ENCODE measurements at regions not wholly inside any gene's neighbourhood (a gene's known extent, or its start where the extent isn't known, plus 50 kb on each side); places are given as distances from the start of the nearest gene placed in this dataset.

DNA sequence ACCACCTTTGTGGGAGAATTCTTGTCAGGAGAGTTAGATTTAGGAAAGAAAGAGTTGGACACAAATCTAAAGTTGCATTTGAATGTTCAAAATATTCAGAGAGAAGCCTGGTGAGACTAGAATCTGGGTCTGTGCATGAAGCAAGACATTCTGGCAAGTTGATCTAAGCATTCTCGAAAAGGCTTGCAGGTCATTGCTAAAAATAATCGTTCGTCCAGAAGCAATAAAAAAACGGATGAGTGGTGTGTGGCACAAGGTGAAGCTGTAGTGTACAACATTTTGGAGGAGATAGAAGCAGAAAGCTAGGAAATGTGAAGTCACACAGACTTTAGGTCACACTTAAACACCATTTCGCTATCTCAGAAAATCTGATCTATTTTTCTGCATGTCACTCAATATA, 114.9 kb upstream of the IFNGR1 start:
- no peak overlapping the region for H3K4me3 Mint-ChIP-seq
- H3K27me3 Mint-ChIP-seq = peaks cover 27% of the 10 kb centered on the region
- no peaks in the 10 kb centered on the region for H3K9me3 Mint-ChIP-seq (ENCODE audit: low read depth)

DNA sequence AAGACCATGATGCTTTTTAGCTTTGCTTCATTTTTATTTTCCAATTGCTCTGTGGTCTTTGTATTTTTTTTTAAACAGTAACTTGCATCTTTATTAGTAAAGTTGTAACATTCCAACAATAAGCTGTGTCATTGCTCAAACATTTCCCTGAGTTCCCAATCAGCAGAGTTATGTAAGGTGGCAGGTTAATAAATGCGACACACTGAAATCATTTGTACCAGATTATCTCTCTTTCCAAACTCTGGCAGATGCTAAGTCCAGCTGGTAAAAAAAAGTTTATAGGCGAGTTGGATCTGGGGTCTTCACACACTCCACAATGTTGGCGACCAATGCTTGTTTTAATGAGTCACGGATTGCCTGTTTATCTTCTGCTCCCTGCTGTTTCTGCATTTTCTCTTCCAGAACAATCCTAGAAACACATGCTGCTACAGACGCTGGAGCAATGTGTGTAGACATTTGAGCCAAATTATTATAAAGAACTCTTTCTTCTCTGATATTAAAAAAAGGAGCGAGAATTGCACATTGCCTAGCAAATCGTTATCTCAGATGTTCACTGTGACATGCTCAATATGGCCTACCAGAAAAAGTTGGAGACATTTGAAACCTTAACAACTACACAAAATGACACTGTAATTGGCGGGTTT, 113.6 kb upstream of the IFNGR1 start:
- no peak for ATAC-seq
- peaks cover 24% of the 10 kb centered on the region for H3K27me3 Mint-ChIP-seq
- no peak overlapping the region for H3K4me3 Mint-ChIP-seq
- CTCF ChIA-PET = interaction anchor here (0.6 to 1.7 kb wide), 3 partner anchors 12 to 88 kb away, joined by 3 to 7 read pairs (median 3); no protein-coding TSS in a partner anchor
- POLR2A ChIA-PET = no interaction called here
- intact Hi-C loops (cut with DNase I, micrococcal nuclease) = no loop called here
- H3K4me1 Mint-ChIP-seq = no peaks in the 10 kb centered on the region
- no peaks in the 10 kb centered on the region for H3K36me3 Mint-ChIP-seq (ENCODE audit: low read depth)
- no peaks in the 10 kb centered on the region for H3K9me3 Mint-ChIP-seq (ENCODE audit: low read depth)
- no peak overlapping the region for H3K27ac Mint-ChIP-seq
- no peak for DNase-seq

More for the DNA sequence above, 114.9 kb upstream of the IFNGR1 start:
- DNase-seq = no peak
- H3K36me3 Mint-ChIP-seq (ENCODE audit: low read depth) = no peaks in the 10 kb centered on the region
- H3K27ac Mint-ChIP-seq = no peak overlapping the region
- no peak for ATAC-seq
- POLR2A ChIA-PET = interaction anchor here (0.7 kb wide), 1 partner anchor 155 kb away, joined by 3 read pairs; no protein-coding TSS in a partner anchor
- CTCF ChIA-PET = no interaction called here
- no peaks in the 10 kb centered on the region for H3K4me1 Mint-ChIP-seq
- intact Hi-C loops (cut with DNase I, micrococcal nuclease) = no loop called here

DNA sequence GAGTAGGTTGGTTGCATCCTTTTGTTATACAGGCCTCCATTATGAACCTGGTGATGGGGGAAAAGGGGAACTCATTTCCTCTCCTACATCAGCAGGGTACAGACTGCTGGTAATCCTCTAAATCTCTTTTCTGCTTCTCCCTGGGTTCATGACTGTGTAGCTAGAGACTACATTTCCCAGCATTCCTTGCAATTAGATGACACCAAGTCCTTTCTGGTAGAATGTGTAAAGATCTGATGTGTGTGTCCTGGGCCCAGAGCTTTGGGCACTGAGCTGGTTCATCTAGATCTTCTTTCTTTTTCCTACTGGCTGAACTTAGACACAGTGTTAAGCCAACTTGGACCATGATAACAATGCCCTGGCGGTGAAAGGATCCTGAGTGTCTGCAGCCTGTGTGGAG, 104.7 kb upstream of the IFNGR1 start:
- POLR2A ChIA-PET = no interaction called here
- CTCF ChIA-PET = interaction anchor here (1.0 to 2.4 kb wide), 3 partner anchors 10 to 91 kb away, joined by 5 to 7 read pairs (median 5); no protein-coding TSS in a partner anchor

DNA sequence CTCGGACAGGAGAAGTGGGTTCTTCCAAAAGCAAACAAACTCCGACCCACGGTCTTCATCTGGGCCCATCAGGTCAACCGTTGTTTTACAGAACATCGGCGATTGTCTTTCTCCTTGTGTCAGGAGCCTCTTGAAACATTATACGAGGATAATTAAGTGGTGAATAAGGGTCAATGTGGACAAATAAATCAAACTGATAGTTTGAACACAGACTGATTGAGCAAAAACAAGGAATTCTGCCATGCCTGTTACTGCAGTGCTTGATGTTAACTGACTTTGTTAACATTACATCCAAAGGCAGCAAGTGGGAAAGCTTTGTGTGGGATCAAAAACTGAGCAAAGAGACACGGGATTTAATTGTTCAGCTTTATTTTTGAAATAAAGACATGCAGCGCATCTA, 101.1 kb upstream of the IFNGR1 start:
- Mint-ChIP-seq H3K4me3 (no peak overlapping the region), H3K4me1 (no peaks in the 10 kb centered on the region), H3K27me3 (peaks cover 12% of the 10 kb centered on the region), H3K9me3 (ENCODE audit: low read depth) (no peaks in the 10 kb centered on the region), H3K27ac (no peak overlapping the region), H3K36me3 (ENCODE audit: low read depth) (no peaks in the 10 kb centered on the region)
- intact Hi-C loops (cut with DNase I, micrococcal nuclease) = no loop called here
- ATAC-seq (no peak), DNase-seq (no peak)
- POLR2A ChIA-PET = no interaction called here
- CTCF ChIA-PET = interaction anchor here (0.6 to 2.0 kb wide), 6 partner anchors 12 to 235 kb away, joined by 3 to 7 read pairs (median 4); no protein-coding TSS in a partner anchor

More for the DNA sequence above, 104.7 kb upstream of the IFNGR1 start:
- ATAC-seq (no peak), DNase-seq (no peak)
- Mint-ChIP-seq H3K4me1 (no peaks in the 10 kb centered on the region), H3K27ac (no peak overlapping the region), H3K4me3 (no peak overlapping the region), H3K9me3 (ENCODE audit: low read depth) (no peaks in the 10 kb centered on the region), H3K36me3 (ENCODE audit: low read depth) (no peaks in the 10 kb centered on the region), H3K27me3 (peaks cover 6% of the 10 kb centered on the region)
- intact Hi-C loops (cut with DNase I, micrococcal nuclease) = no loop called here

DNA sequence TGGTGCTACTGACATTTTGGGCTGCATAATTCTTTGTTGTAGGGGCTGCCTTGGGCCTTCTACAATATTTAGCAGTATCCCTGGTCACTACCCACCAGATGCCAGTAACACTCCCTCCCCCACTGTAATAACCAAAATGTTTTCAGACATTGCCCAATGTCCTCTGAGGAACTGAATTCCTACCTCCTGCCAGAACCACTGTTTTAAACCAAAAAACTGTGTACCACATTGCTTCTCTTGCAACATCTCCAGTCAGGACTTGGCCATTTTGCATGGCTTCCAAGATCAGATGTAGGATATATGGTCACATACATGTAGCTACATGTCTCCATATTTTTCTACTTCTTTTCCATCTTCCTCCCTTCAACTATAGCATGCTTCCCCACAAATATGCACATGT, 97.4 kb upstream of the IFNGR1 start:
- intact Hi-C loops (cut with DNase I, micrococcal nuclease) = no loop called here
- no peak overlapping the region for H3K27ac Mint-ChIP-seq
- H3K4me1 Mint-ChIP-seq = no peaks in the 10 kb centered on the region
- no peak overlapping the region for H3K4me3 Mint-ChIP-seq
- no peaks in the 10 kb centered on the region for H3K9me3 Mint-ChIP-seq (ENCODE audit: low read depth)
- ChIA-PET CTCF (no interaction called here), POLR2A (no interaction called here)
- H3K27me3 Mint-ChIP-seq = peaks cover 12% of the 10 kb centered on the region
- ATAC-seq = no peak
- no peaks in the 10 kb centered on the region for H3K36me3 Mint-ChIP-seq (ENCODE audit: low read depth)
- DNase-seq = no peak

DNA sequence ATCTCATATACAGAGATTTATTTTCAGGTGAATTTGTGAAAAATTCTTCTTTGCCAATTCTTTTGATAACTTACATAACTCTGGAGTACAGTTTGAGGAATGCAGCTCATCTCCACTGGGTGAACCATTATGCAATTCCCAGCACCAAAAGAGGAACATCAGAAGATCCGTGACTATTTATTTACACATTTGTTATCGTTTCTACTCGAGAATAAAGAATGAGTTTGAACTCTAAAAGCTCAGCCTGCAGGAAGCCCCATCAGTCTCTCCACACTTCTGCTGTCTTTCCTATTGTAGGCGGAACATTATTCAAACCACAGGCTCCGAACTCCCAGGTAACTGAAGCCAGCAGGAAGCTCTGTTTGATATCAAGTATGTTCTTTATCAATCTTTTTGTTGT, 95.9 kb upstream of the IFNGR1 start:
- no peak overlapping the region for H3K4me3 Mint-ChIP-seq
- no peaks in the 10 kb centered on the region for H3K9me3 Mint-ChIP-seq (ENCODE audit: low read depth)
- intact Hi-C loops (cut with DNase I, micrococcal nuclease) = loop anchor here in 1 of 2 experiments (2.0 kb wide), 1 partner anchor 346 kb away; no protein-coding TSS in a partner anchor
- H3K4me1 Mint-ChIP-seq = no peaks in the 10 kb centered on the region
- no peaks in the 10 kb centered on the region for H3K36me3 Mint-ChIP-seq (ENCODE audit: low read depth)
- ChIA-PET POLR2A (no interaction called here), CTCF (interaction anchor here (0.8 to 4.1 kb wide), 18 partner anchors 11 to 327 kb away, joined by 3 to 30 read pairs (median 4); no protein-coding TSS in a partner anchor)
- DNase-seq (no peak), ATAC-seq (no peak)
- no peak overlapping the region for H3K27ac Mint-ChIP-seq
- H3K27me3 Mint-ChIP-seq = peaks cover 8% of the 10 kb centered on the region

DNA sequence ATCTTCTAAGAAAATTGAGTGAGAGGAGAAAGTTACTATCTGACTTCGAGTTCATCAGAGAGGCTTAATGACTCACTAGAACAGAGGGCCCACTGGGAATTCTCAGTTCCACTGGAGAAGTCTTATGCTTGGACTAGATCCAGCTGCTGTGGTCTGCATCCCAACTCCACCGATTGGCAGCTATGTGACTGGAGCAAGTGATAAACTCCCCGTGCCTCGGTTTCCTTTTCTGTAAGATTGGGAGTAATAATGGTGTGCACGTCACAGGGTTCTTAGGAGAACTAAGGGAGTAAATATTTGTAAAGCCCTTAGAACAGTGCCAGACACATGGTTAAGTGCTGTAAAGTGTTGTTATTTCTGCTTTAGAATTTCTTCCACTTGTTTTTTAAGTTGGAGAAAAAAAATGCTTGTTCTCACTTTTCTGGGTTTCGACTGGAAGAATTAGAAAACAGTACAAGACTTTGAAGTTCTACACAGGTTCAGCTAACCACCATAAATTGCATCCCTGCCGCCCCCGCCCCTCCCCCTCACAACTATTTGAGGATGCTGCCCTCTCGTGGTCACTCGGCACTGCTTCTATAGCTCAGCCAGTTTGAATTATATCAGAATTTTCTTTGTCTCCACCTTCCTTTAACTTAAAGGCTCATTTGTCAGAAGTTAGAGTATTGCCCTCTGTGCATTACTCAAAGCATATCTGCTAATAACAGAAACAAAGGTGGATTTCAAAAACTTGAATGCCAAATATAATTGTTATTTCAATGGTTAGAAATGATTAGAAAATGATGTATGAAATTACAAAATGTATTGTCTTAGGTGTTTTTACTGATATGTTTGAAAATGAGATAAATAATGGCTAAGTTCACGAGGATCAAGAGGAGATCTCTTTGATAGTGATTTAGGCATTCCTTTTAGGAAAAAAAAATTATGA, 95.0 kb upstream of the IFNGR1 start:
- Mint-ChIP-seq H3K36me3 (ENCODE audit: low read depth) (no peaks in the 10 kb centered on the region), H3K4me3 (no peak overlapping the region), H3K27ac (no peak overlapping the region), H3K27me3 (peaks cover 8% of the 10 kb centered on the region), H3K4me1 (no peaks in the 10 kb centered on the region), H3K9me3 (ENCODE audit: low read depth) (no peaks in the 10 kb centered on the region)
- CTCF ChIA-PET = interaction anchor here (0.6 to 4.1 kb wide), 44 partner anchors 9 to 879 kb away, joined by 3 to 30 read pairs (median 4); no protein-coding TSS in a partner anchor
- POLR2A ChIA-PET = no interaction called here
- peak; percentile 70 for ATAC-seq
- intact Hi-C loops (cut with DNase I, micrococcal nuclease) = loop anchor here (1.0 to 5.0 kb wide), 10 partner anchors 43 to 492 kb away; partner anchors contain the start of gene PEX7 (in 1 of the 2)
- DNase-seq = peak; percentile 87

DNA sequence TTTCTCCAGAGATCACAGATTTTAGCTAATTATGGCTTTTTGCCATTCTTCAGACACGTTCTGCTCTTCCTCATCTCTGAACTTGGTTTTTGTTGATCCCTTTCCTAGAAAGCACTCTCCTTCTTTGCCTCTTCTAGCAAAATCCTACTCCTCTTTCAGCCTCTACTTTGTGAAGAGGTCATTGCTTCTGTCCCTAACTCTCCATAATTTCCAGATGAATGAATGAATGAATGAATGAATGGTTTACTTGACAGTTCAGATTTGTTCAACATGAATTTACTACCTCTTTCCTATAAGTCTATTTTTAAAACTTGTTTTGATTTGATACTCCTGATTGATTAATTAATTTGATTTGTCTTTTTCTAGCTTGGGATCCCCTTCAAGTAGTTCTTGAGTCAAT, 94.0 kb upstream of the IFNGR1 start:
- intact Hi-C loops (cut with DNase I, micrococcal nuclease) = loop anchor here (5.0 kb wide), 3 partner anchors 161 to 236 kb away; no protein-coding TSS in a partner anchor
- DNase-seq = no peak
- no peak for ATAC-seq
- H3K27me3 Mint-ChIP-seq = peaks cover 8% of the 10 kb centered on the region
- POLR2A ChIA-PET = no interaction called here
- no peaks in the 10 kb centered on the region for H3K36me3 Mint-ChIP-seq (ENCODE audit: low read depth)
- CTCF ChIA-PET = interaction anchor here (0.9 to 4.1 kb wide), 18 partner anchors 10 to 237 kb away, joined by 3 to 30 read pairs (median 6); no protein-coding TSS in a partner anchor
- H3K9me3 Mint-ChIP-seq (ENCODE audit: low read depth) = no peaks in the 10 kb centered on the region
- no peaks in the 10 kb centered on the region for H3K4me1 Mint-ChIP-seq
- no peak overlapping the region for H3K4me3 Mint-ChIP-seq
- no peak overlapping the region for H3K27ac Mint-ChIP-seq

DNA sequence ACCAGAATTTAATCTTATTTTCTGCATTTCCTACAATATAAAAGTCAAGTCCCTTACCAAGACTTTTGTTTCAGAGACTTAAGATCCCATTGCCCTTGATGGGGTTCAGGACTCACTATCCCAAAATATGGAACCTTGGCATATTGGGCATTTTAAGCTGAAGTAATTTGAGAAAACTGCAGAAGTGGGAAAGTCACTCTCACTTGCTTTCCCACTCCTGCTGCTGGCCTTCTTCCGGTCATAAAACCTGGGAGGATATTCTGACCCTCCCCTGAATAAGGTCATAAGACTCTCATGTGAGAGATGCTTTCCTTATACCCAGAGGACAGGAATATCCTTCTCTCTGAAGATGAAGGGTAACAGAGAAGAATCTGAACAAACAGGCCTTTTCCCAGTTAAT, 92.8 kb upstream of the IFNGR1 start:
- no peak for ATAC-seq
- CTCF ChIA-PET = interaction anchor here (0.6 to 4.1 kb wide), 3 partner anchors 9 to 351 kb away, joined by 3 to 30 read pairs (median 3); no protein-coding TSS in a partner anchor
- no peak overlapping the region for H3K4me3 Mint-ChIP-seq

DNA sequence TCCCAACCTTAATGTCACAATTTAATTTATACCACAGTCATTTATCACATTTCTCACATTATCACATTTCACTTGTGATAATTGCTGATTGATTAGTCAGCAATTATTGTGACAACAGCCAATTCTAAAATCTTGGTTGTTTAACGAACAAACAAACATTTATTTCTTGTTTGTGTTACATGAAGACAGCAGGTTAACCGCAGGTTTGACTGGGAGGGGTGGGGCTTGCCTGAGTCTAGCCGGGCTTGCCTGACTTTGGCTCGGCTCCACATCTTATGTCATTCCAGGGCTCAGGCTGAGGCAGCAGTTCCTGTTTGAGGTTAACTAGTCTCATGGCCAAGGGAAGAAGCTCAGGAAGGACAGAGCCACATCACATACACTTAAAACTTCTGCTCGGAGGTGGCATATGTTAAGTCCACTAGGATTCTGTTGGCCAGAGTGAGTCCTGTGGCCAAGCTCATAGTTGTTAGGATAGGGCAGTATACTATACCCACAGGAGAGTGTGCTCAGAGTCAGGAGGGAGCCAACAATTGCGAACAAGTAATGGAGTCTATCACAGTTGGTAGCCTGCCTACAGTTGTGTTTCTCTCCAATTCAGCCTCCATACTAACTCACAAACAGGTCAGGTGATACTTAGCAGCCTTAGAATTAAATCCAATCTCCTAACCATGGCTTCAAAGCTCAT, 90.0 kb upstream of the IFNGR1 start:
- H3K9me3 Mint-ChIP-seq (ENCODE audit: low read depth) = no peaks in the 10 kb centered on the region
- DNase-seq (peak; percentile 13), ATAC-seq (no peak)
- peaks cover 3% of the 10 kb centered on the region for H3K27me3 Mint-ChIP-seq
- CTCF ChIA-PET = interaction anchor here (0.7 to 2.4 kb wide), 4 partner anchors 38 to 261 kb away, joined by 3 to 5 read pairs (median 4); no protein-coding TSS in a partner anchor
- H3K27ac Mint-ChIP-seq = no peak overlapping the region
- intact Hi-C loops (cut with DNase I, micrococcal nuclease) = no loop called here
- no peak overlapping the region for H3K4me3 Mint-ChIP-seq
- no peaks in the 10 kb centered on the region for H3K36me3 Mint-ChIP-seq (ENCODE audit: low read depth)
- no peaks in the 10 kb centered on the region for H3K4me1 Mint-ChIP-seq
- POLR2A ChIA-PET = no interaction called here

More for the DNA sequence above, 92.8 kb upstream of the IFNGR1 start:
- no peak overlapping the region for H3K27ac Mint-ChIP-seq
- peaks cover 8% of the 10 kb centered on the region for H3K27me3 Mint-ChIP-seq
- no peaks in the 10 kb centered on the region for H3K9me3 Mint-ChIP-seq (ENCODE audit: low read depth)
- no peak for DNase-seq
- intact Hi-C loops (cut with DNase I, micrococcal nuclease) = loop anchor here (5.0 kb wide), 3 partner anchors 160 to 235 kb away; no protein-coding TSS in a partner anchor
- POLR2A ChIA-PET = no interaction called here
- H3K4me1 Mint-ChIP-seq = no peaks in the 10 kb centered on the region
- H3K36me3 Mint-ChIP-seq (ENCODE audit: low read depth) = no peaks in the 10 kb centered on the region

All from activated CD4-positive, alpha-beta T cell treated with anti-CD3 and anti-CD28 coated beads for 36 hours (primary cell).